Neural cell (in vitro differentiated cells): ENCODE measurements at regions not wholly inside any gene's neighbourhood (a gene's known extent, or its start where the extent isn't known, plus 50 kb on each side); places are given as distances from the start of the nearest gene placed in this dataset.

Source experiments
- H2AFZ ChIP-seq: fragments of 200-600, 300-800 bp; sonication (generic), shearing (Covaris generic); 2 replicates; pipeline ENCODE4 v1.6.0; 2014; ENCODE audit warnings: low read depth, mild to moderate bottlenecking, antibody characterized with exemption, low read length, moderate library complexity
- H3F3A ChIP-seq: fragments of 200-600 bp; shearing (Covaris generic); 2 replicates; pipeline ENCODE4 v1.6.1; 2016; ENCODE audit warnings: mild to moderate bottlenecking, moderate library complexity, mixed read lengths, antibody characterized with exemption, low read length; ENCODE audit not compliant: insufficient read depth, poor library complexity, severe bottlenecking
- H3K27ac ChIP-seq: fragments of 200-600, 300-800 bp; sonication (generic), shearing (Covaris generic); 2 replicates; pipeline ENCODE4 v1.5.1; 2014; ENCODE audit warnings: mild to moderate bottlenecking, low read length, moderate library complexity
- H3K27me3 ChIP-seq: fragments of 300-800, 200-600 bp; sonication (generic), shearing (Covaris generic); 2 replicates; pipeline ENCODE4 v1.6.0; 2014; ENCODE audit warnings: mild to moderate bottlenecking, low read depth, low read length, moderate library complexity; ENCODE audit not compliant: insufficient read depth
- H3K36me3 ChIP-seq: fragments of 300-800, 200-600 bp; sonication (generic), shearing (Covaris generic); 2 replicates; pipeline ENCODE4 v1.5.1; 2014; ENCODE audit warnings: mild to moderate bottlenecking, antibody characterized with exemption, low read length, moderate library complexity; ENCODE audit not compliant: insufficient read depth
- H3K4me2 ChIP-seq: fragments of 300-800, 200-600 bp; sonication (generic), shearing (Covaris generic); 2 replicates; pipeline ENCODE4 v1.6.0; 2014; ENCODE audit warnings: mild to moderate bottlenecking, low read length
- H3K4me3 ChIP-seq: fragments of 300-800, 200-600 bp; sonication (generic), shearing (Covaris generic); 2 replicates; pipeline ENCODE4 v1.5.1; 2014; ENCODE audit warnings: mild to moderate bottlenecking, low read length, moderate library complexity
- H3K79me2 ChIP-seq: fragments of 200-600 bp; shearing (Covaris generic); replicated peaks from 2 replicates; pipeline ENCODE4 v1.6.0; 2014; ENCODE audit warnings: mild to moderate bottlenecking, low read length, moderate library complexity; ENCODE audit not compliant: insufficient read depth
- H3K9ac ChIP-seq: fragments of 300-800, 200-600 bp; sonication (generic), shearing (Covaris generic); 2 replicates; pipeline ENCODE4 v1.6.1; 2016; ENCODE audit warnings: mild to moderate bottlenecking, low read length, mixed read lengths
- H3K9me2 ChIP-seq: fragments of 200-600 bp; shearing (Covaris generic); 2 replicates; pipeline ENCODE4 v1.6.1; 2016; ENCODE audit warnings: mild to moderate bottlenecking, low read length, mixed read lengths; ENCODE audit not compliant: insufficient read depth
- H3K9me3 ChIP-seq: fragments of 200-600, 300-800 bp; sonication (generic), shearing (Covaris generic); 2 replicates; pipeline ENCODE4 v1.6.1; 2016; ENCODE audit warnings: mild to moderate bottlenecking, mixed run types, low read length, moderate library complexity, mixed read lengths
- H4K20me1 ChIP-seq: fragments of 200-600 bp; shearing (Covaris generic); 2 replicates; pipeline ENCODE4 v1.6.1; 2016; ENCODE audit warnings: mild to moderate bottlenecking, mixed run types; ENCODE audit not compliant: insufficient read depth
- EP300 ChIP-seq: fragments of 450-650 bp; conservative IDR thresholded peaks from 2 replicates; pipeline ENCODE4 v1.6.1; 2014; ENCODE audit warnings: antibody characterized with exemption, mild to moderate bottlenecking, moderate library complexity; ENCODE audit not compliant: poor library complexity, severe bottlenecking
- EZH2 ChIP-seq: fragments of 200-600, 300-800 bp; shearing (Covaris generic), sonication (generic); IDR thresholded peaks from 2 replicates; pipeline ENCODE4 v1.6.1; 2014; ENCODE audit warnings: antibody characterized with exemption, low read length, borderline replicate concordance, mild to moderate bottlenecking; ENCODE audit not compliant: insufficient read depth, poor library complexity, severe bottlenecking
- MXI1 ChIP-seq: fragments of 450-650 bp; conservative IDR thresholded peaks from 2 replicates; pipeline ENCODE4 v1.6.1; 2014; ENCODE audit warnings: antibody characterized with exemption, mild to moderate bottlenecking; ENCODE audit not compliant: poor library complexity, severe bottlenecking
- POLR2AphosphoS5 ChIP-seq: IDR thresholded peaks from 2 replicates; pipeline ENCODE4 v1.6.1; 2012
- RAD21 ChIP-seq: fragments of 450-650 bp; conservative IDR thresholded peaks from 2 replicates; pipeline ENCODE4 v1.6.1; 2014; ENCODE audit warnings: antibody characterized with exemption, mild to moderate bottlenecking, moderate library complexity
- SMC3 ChIP-seq: fragments of 450-650 bp; conservative IDR thresholded peaks from 2 replicates; pipeline ENCODE4 v1.6.1; 2014; ENCODE audit warnings: antibody characterized with exemption, mild to moderate bottlenecking, moderate library complexity; ENCODE audit not compliant: poor library complexity
- TAF1 ChIP-seq: IDR thresholded peaks from 2 replicates; pipeline ENCODE4 v1.6.1; 2012; ENCODE audit warnings: low read depth
- TF ChIP-seq, protein P1 (sequence below): fragments of 450-650 bp; IDR thresholded peaks from 2 replicates; pipeline ENCODE4 v1.5.1; 2014; ENCODE audit warnings: antibody characterized with exemption, mild to moderate bottlenecking, moderate library complexity; ENCODE audit not compliant: poor library complexity, severe bottlenecking
- TF ChIP-seq, protein P2 (sequence below): IDR thresholded peaks from 2 replicates; pipeline ENCODE4 v1.6.1; 2012; ENCODE audit warnings: borderline replicate concordance

DNA sequence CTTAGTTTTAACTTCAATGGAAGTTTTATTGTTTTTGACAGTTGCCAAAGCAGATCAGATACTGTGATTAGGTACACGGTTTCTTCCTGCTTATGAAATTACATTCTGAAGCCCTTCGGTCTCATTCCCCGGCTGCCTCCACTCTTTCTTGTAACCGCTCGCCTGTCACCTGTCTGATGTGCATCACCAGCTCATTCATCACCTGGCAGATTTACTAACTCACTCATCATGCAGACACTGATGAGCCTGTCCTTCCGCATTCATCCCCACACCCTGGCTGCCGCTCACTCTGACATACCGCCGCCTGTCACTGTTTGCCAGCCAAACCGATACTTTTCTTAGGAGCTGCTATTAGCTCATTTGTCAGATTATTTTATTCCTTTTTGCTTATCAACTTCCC, 82.8 kb upstream of the NSMCE3 start:
- peak; percentile 100 for TF ChIP-seq EP300
- peak; percentile 97 for TF ChIP-seq POLR2AphosphoS5
- TF ChIP-seq, protein P1, sequence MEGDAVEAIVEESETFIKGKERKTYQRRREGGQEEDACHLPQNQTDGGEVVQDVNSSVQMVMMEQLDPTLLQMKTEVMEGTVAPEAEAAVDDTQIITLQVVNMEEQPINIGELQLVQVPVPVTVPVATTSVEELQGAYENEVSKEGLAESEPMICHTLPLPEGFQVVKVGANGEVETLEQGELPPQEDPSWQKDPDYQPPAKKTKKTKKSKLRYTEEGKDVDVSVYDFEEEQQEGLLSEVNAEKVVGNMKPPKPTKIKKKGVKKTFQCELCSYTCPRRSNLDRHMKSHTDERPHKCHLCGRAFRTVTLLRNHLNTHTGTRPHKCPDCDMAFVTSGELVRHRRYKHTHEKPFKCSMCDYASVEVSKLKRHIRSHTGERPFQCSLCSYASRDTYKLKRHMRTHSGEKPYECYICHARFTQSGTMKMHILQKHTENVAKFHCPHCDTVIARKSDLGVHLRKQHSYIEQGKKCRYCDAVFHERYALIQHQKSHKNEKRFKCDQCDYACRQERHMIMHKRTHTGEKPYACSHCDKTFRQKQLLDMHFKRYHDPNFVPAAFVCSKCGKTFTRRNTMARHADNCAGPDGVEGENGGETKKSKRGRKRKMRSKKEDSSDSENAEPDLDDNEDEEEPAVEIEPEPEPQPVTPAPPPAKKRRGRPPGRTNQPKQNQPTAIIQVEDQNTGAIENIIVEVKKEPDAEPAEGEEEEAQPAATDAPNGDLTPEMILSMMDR: no peak
- peak; percentile 36 for TF ChIP-seq RAD21
- no peak for TF ChIP-seq TAF1
- no peak for TF ChIP-seq EZH2
- TF ChIP-seq SMC3: peak; percentile 19
- no peak for TF ChIP-seq MXI1
- TF ChIP-seq, protein P2, sequence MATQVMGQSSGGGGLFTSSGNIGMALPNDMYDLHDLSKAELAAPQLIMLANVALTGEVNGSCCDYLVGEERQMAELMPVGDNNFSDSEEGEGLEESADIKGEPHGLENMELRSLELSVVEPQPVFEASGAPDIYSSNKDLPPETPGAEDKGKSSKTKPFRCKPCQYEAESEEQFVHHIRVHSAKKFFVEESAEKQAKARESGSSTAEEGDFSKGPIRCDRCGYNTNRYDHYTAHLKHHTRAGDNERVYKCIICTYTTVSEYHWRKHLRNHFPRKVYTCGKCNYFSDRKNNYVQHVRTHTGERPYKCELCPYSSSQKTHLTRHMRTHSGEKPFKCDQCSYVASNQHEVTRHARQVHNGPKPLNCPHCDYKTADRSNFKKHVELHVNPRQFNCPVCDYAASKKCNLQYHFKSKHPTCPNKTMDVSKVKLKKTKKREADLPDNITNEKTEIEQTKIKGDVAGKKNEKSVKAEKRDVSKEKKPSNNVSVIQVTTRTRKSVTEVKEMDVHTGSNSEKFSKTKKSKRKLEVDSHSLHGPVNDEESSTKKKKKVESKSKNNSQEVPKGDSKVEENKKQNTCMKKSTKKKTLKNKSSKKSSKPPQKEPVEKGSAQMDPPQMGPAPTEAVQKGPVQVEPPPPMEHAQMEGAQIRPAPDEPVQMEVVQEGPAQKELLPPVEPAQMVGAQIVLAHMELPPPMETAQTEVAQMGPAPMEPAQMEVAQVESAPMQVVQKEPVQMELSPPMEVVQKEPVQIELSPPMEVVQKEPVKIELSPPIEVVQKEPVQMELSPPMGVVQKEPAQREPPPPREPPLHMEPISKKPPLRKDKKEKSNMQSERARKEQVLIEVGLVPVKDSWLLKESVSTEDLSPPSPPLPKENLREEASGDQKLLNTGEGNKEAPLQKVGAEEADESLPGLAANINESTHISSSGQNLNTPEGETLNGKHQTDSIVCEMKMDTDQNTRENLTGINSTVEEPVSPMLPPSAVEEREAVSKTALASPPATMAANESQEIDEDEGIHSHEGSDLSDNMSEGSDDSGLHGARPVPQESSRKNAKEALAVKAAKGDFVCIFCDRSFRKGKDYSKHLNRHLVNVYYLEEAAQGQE: no peak
- no peak overlapping the region for H3K9ac ChIP-seq
- no peaks in the 10 kb centered on the region for H3K9me3 ChIP-seq
- H3K79me2 ChIP-seq: no peaks in the 10 kb centered on the region
- H3K4me2 ChIP-seq: no peak overlapping the region
- H3K4me3 ChIP-seq: peak overlapping the region; percentile 38
- no peaks in the 10 kb centered on the region for H3K27me3 ChIP-seq
- H3K9me2 ChIP-seq: no peaks in the 10 kb centered on the region
- H3K36me3 ChIP-seq: no peaks in the 10 kb centered on the region
- no peak overlapping the region for H2AFZ ChIP-seq
- H4K20me1 ChIP-seq: no peaks in the 10 kb centered on the region
- H3F3A ChIP-seq: peaks cover 4% of the 10 kb centered on the region
- peak overlapping the region; percentile 44 for H3K27ac ChIP-seq

DNA sequence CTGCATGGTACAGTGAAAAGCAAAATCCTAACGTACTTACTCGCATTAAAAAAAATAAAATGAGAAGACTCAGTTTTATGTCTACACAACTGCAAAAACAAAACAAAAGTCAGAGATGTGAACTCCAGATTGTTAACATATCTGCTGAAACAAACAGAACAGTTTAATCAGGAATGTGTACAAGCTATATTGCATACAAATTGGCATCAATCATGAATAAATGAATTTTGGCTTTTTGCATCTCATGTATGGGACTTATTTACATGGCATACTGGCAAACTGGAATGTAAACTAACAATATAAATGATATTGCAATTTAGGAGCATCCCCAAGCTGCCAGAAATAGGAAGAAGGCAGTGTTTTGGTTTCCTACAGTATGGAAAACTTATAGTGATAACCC, 79.6 kb upstream of the NSMCE3 start:
- Histone ChIP-seq H3K9me3 (no peaks in the 10 kb centered on the region), H3K9ac (no peak overlapping the region), H3K4me2 (no peak overlapping the region), H3K27ac (no peak overlapping the region), H3K27me3 (no peaks in the 10 kb centered on the region), H2AFZ (no peak overlapping the region), H4K20me1 (no peaks in the 10 kb centered on the region), H3K79me2 (no peaks in the 10 kb centered on the region), H3F3A (peaks cover 4% of the 10 kb centered on the region), H3K9me2 (no peaks in the 10 kb centered on the region), H3K36me3 (no peaks in the 10 kb centered on the region), H3K4me3 (no peak overlapping the region)
- TF ChIP-seq, protein P1: no peak
- TF ChIP-seq POLR2AphosphoS5 (no peak), RAD21 (no peak), TAF1 (no peak), EZH2 (no peak), EP300 (no peak), SMC3 (no peak)
- TF ChIP-seq, protein P2: no peak
